Natural killer cell treated with Interleukin-12 subunit alpha and Interleukin-12 subunit beta and Interleukin-15 and Interleukin-18, amount 100 ng/mL, for 72 hours (primary cell): ENCODE measurements at regions not wholly inside any gene's neighbourhood (a gene's known extent, or its start where the extent isn't known, plus 50 kb on each side); places are given as distances from the start of the nearest gene placed in this dataset.

Experiments used
- ATAC-seq, 2 donors: fragments of 150-1000 bp; cut with Tn5 transposase in 1 of 2; sonication (Bioruptor Pico), chemical (Tn5 transposase) in 1 of 2; 2 replicates each; pipeline ENCODE4 v1.10.0; 2021
- DNase-seq: peaks from one replicate; pipeline ENCODE4 v3.0.0; 2022; ENCODE audit warnings: low spot score
- H3K27ac Mint-ChIP-seq, 2 donors: 1 replicate in 1 of 2; 2 replicates in 1 of 2; pipeline ENCODE4 v1.8.0; 2022; ENCODE audit warnings: mixed read lengths in 2 of 2, mild to moderate bottlenecking in 1 of 2, moderate library complexity in 1 of 2
- H3K27me3 Mint-ChIP-seq, 2 donors: 1 replicate in 1 of 2; 2 replicates in 1 of 2; pipeline ENCODE4 v1.8.0; 2022; ENCODE audit warnings: mixed read lengths in 2 of 2
- H3K36me3 Mint-ChIP-seq: one replicate; pipeline ENCODE4 v1.8.0; 2022; ENCODE audit warnings: mixed read lengths
- H3K4me1 Mint-ChIP-seq, 2 donors: 1 replicate in 1 of 2; 2 replicates in 1 of 2; pipeline ENCODE4 v1.8.0; 2022; ENCODE audit warnings: low read depth in 2 of 2, mixed read lengths in 2 of 2, mild to moderate bottlenecking in 1 of 2
- H3K4me3 Mint-ChIP-seq: one replicate; pipeline ENCODE4 v1.8.0; 2022; ENCODE audit warnings: mixed read lengths
- H3K9me3 Mint-ChIP-seq: 2 replicates; pipeline ENCODE4 v1.8.0; 2022; ENCODE audit warnings: mixed read lengths

DNA sequence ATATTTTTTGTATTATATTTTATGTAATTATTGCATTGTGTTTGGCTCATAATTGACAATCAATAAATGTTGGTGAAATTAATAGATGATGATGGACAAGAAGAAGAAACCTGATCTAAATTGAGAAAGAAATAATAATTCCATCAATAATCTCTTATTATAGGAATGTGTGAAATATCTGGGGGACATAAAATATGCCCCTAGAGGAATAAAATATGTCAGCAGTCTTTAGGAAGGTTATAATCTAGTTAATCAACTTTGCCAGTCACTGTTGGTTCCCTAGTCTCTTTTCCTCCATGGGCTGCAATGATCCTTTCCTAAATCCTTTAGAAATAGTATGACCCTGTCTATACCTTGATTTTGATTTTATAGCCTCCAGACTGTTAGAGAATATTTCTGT, 549.7 kb upstream of the ADGRL4 start:
- DNase-seq: no peak
- peaks cover 13% of the 10 kb centered on the region for H3K9me3 Mint-ChIP-seq
- no peak for ATAC-seq
- H3K4me1 Mint-ChIP-seq: no peaks in the 10 kb centered on the region
- no peaks in the 10 kb centered on the region for H3K27me3 Mint-ChIP-seq
- no peak overlapping the region for H3K4me3 Mint-ChIP-seq
- H3K27ac Mint-ChIP-seq: no peak overlapping the region
- peaks cover 6% of the 10 kb centered on the region for H3K36me3 Mint-ChIP-seq

- DNase-seq: no peak
- no peak for ATAC-seq
- no peaks in the 10 kb centered on the region for H3K27me3 Mint-ChIP-seq
- no peaks in the 10 kb centered on the region for H3K36me3 Mint-ChIP-seq
- no peak overlapping the region for H3K27ac Mint-ChIP-seq
- peaks cover 14% of the 10 kb centered on the region for H3K9me3 Mint-ChIP-seq
- no peaks in the 10 kb centered on the region for H3K4me1 Mint-ChIP-seq
- no peak overlapping the region for H3K4me3 Mint-ChIP-seq
These were observed 548.2 kb upstream of the ADGRL4 start for GRCh38 chr1:79554688-79555087.

DNA sequence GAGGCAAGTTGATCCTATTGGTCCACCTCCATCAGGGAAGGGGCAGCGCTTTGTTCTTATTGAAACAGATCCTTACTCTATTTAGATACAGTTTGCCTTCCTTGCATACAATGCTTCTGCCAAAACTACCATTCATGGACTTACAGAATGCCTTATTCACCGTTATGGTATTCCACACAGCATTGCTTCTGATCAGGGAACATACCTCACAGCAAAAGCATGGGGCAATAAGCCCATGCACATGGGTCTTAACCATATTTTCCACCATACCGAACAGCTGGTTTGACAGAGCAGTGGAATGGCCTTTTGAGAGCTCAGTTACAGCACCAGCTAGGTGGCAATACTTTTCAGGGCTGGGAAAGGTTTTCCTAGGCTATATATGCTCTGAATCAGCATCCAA, 544.8 kb upstream of the ADGRL4 start:
- peaks cover 9% of the 10 kb centered on the region for H3K9me3 Mint-ChIP-seq
- no peak for DNase-seq
- no peak overlapping the region for H3K27ac Mint-ChIP-seq
- H3K36me3 Mint-ChIP-seq: no peaks in the 10 kb centered on the region
- no peaks in the 10 kb centered on the region for H3K27me3 Mint-ChIP-seq
- H3K4me3 Mint-ChIP-seq: no peak overlapping the region
- no peak for ATAC-seq
- H3K4me1 Mint-ChIP-seq: no peaks in the 10 kb centered on the region

- ATAC-seq (no peak), DNase-seq (no peak)
- Mint-ChIP-seq H3K27ac (no peak overlapping the region), H3K4me3 (no peak overlapping the region), H3K27me3 (no peaks in the 10 kb centered on the region), H3K4me1 (no peaks in the 10 kb centered on the region), H3K36me3 (peaks cover 5% of the 10 kb centered on the region), H3K9me3 (peaks cover 12% of the 10 kb centered on the region)
These were observed 543.9 kb upstream of the ADGRL4 start for GRCh38 chr1:79550402-79550801.

- peaks cover 12% of the 10 kb centered on the region for H3K9me3 Mint-ChIP-seq
- no peaks in the 10 kb centered on the region for H3K27me3 Mint-ChIP-seq
- no peak overlapping the region for H3K27ac Mint-ChIP-seq
- H3K4me3 Mint-ChIP-seq: no peak overlapping the region
- H3K36me3 Mint-ChIP-seq: peaks cover 5% of the 10 kb centered on the region
- no peak for ATAC-seq
- DNase-seq: no peak
- no peaks in the 10 kb centered on the region for H3K4me1 Mint-ChIP-seq
These were observed 542.7 kb upstream of the ADGRL4 start for GRCh38 chr1:79549201-79549600.

DNA sequence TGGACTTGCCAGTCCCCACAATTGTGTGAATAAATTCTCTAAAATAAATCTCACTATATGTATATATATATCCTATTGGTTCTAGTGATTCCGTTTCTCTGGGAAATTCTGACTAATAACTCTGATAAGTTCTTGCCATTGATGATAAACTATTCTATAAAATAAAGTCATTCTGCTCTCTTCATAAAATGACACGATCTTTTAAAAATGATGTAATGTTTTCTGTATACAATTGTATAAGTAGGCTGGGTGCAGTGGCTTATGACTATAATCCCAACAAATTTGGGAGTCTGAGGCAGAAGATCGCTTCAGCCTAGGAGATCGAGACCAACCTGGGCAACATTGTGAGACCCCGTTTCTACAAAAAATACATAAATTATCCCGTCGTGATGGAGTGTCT, 541.0 kb upstream of the ADGRL4 start:
- peaks cover 13% of the 10 kb centered on the region for H3K9me3 Mint-ChIP-seq
- peaks cover 5% of the 10 kb centered on the region for H3K36me3 Mint-ChIP-seq
- H3K4me1 Mint-ChIP-seq: no peaks in the 10 kb centered on the region
- DNase-seq: no peak
- no peak overlapping the region for H3K27ac Mint-ChIP-seq
- no peaks in the 10 kb centered on the region for H3K27me3 Mint-ChIP-seq
- H3K4me3 Mint-ChIP-seq: no peak overlapping the region
- ATAC-seq: no peak

DNA sequence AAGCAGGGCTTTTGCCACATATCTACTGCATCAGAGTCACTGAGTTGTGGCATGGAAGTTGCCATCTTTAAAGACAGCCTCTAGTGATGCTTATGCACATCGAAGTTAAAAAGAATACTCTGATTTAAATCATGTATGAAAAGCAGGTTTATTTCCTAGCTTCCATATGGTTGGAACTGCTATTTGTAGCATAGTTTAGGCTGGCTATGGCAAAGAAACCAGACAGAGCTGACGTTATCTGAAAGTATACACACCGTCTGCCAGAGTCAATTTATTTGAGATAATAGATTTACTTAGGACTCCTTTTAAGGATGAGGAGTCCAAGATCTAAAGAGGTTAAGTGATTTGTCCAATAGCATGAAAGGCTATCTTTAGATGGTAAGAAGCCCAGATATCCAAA, 536.9 kb upstream of the ADGRL4 start:
- DNase-seq (no peak), ATAC-seq (no peak)
- peaks cover 8% of the 10 kb centered on the region for H3K9me3 Mint-ChIP-seq
- H3K36me3 Mint-ChIP-seq: peaks cover 5% of the 10 kb centered on the region
- H3K27me3 Mint-ChIP-seq: no peaks in the 10 kb centered on the region
- no peak overlapping the region for H3K4me3 Mint-ChIP-seq
- H3K4me1 Mint-ChIP-seq: no peaks in the 10 kb centered on the region
- H3K27ac Mint-ChIP-seq: no peak overlapping the region

- Mint-ChIP-seq H3K36me3 (no peaks in the 10 kb centered on the region), H3K4me1 (no peaks in the 10 kb centered on the region), H3K4me3 (no peak overlapping the region), H3K9me3 (peaks cover 11% of the 10 kb centered on the region), H3K27me3 (no peaks in the 10 kb centered on the region), H3K27ac (no peak overlapping the region)
- ATAC-seq (no peak), DNase-seq (no peak)
These were observed 532.5 kb upstream of the ADGRL4 start for GRCh38 chr1:79539001-79539400.

GRCh38 chr1:79532555-79532954, 526.0 kb upstream of the ADGRL4 start:
- Mint-ChIP-seq H3K4me1 (no peaks in the 10 kb centered on the region), H3K4me3 (no peak overlapping the region), H3K27ac (no peak overlapping the region), H3K9me3 (peaks cover 17% of the 10 kb centered on the region), H3K36me3 (peaks cover 5% of the 10 kb centered on the region), H3K27me3 (no peaks in the 10 kb centered on the region)
- ATAC-seq (no peak), DNase-seq (no peak)

- ATAC-seq (no peak), DNase-seq (no peak)
- Mint-ChIP-seq H3K27ac (no peak overlapping the region), H3K9me3 (peaks cover 17% of the 10 kb centered on the region), H3K4me3 (no peak overlapping the region), H3K4me1 (no peaks in the 10 kb centered on the region), H3K27me3 (no peaks in the 10 kb centered on the region), H3K36me3 (peaks cover 5% of the 10 kb centered on the region)
These were observed 525.3 kb upstream of the ADGRL4 start for GRCh38 chr1:79531790-79532189.

GRCh38 chr1:79530476-79530875, 523.9 kb upstream of the ADGRL4 start:
- ATAC-seq (no peak), DNase-seq (no peak)
- Mint-ChIP-seq H3K27me3 (no peaks in the 10 kb centered on the region), H3K4me1 (no peaks in the 10 kb centered on the region), H3K4me3 (no peak overlapping the region), H3K9me3 (peaks cover 18% of the 10 kb centered on the region), H3K27ac (no peak overlapping the region), H3K36me3 (peaks cover 5% of the 10 kb centered on the region)

- Mint-ChIP-seq H3K36me3 (peaks cover 5% of the 10 kb centered on the region), H3K4me1 (no peaks in the 10 kb centered on the region), H3K27ac (no peak overlapping the region), H3K27me3 (no peaks in the 10 kb centered on the region), H3K4me3 (no peak overlapping the region), H3K9me3 (peaks cover 18% of the 10 kb centered on the region)
- no peak for ATAC-seq
- DNase-seq: no peak
These were observed 523.5 kb upstream of the ADGRL4 start for GRCh38 chr1:79530055-79530454.

DNA sequence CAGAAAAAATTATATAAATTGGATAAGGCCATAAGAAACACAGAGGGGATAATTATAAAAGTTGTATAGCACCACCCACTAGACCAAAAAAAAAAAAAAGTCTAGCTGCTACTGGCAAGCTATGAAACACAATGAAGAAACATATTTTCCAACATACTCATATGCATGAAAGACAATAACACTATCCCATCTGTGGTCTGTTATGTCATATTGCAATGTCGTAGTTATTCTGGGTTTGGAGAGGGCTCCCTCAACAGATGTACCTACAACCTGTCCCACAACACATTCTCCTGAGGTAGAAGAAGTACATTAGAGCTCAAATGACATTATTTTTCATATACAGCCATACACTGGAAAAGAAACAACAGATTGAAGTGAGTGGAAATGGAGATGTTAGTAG, 517.6 kb upstream of the ADGRL4 start:
- DNase-seq (no peak), ATAC-seq (no peak)
- Mint-ChIP-seq H3K4me1 (no peaks in the 10 kb centered on the region), H3K27ac (no peak overlapping the region), H3K36me3 (peaks cover 3% of the 10 kb centered on the region), H3K4me3 (no peak overlapping the region), H3K9me3 (peaks cover 14% of the 10 kb centered on the region), H3K27me3 (no peaks in the 10 kb centered on the region)

- no peak overlapping the region for H3K27ac Mint-ChIP-seq
- H3K9me3 Mint-ChIP-seq: peaks cover 10% of the 10 kb centered on the region
- H3K36me3 Mint-ChIP-seq: peaks cover 7% of the 10 kb centered on the region
- no peaks in the 10 kb centered on the region for H3K4me1 Mint-ChIP-seq
- ATAC-seq (no peak), DNase-seq (no peak)
- H3K4me3 Mint-ChIP-seq: no peak overlapping the region
- H3K27me3 Mint-ChIP-seq: no peaks in the 10 kb centered on the region
These were observed 512.7 kb upstream of the ADGRL4 start for GRCh38 chr1:79519084-79519760.
